Mucosa of descending colon (tissue), 3 donors: ENCODE measurements at regions not wholly inside any gene's neighbourhood (a gene's known extent, or its start where the extent isn't known, plus 50 kb on each side); places are given as distances from the start of the nearest gene placed in this dataset.

Source experiments
- ATAC-seq: fragments of 200-7000 bp; cut with Tn5 transposase; one replicate; pipeline ENCODE4 v1.9.1; 2020; ENCODE audit warnings: mild to moderate bottlenecking, moderate library complexity
- DNase-seq, 3 donors: peaks; one replicate each; pipeline ENCODE4 v3.0.0-alpha.2; 2020
- H3K36me3 ChIP-seq: fragments of 200-600 bp; one replicate; pipeline ENCODE4 v1.8.0; 2021; ENCODE audit warnings: low read depth, mild to moderate bottlenecking
- H3K4me1 ChIP-seq: fragments of 200-600 bp; one replicate; pipeline ENCODE4 v1.8.0; 2021; ENCODE audit warnings: low read depth, mild to moderate bottlenecking
- H3K4me3 ChIP-seq: fragments of 200-600 bp; one replicate; pipeline ENCODE4 v1.8.0; 2021; ENCODE audit warnings: mild to moderate bottlenecking
- H3K9me3 ChIP-seq: fragments of 200-600 bp; one replicate; pipeline ENCODE4 v1.8.0; 2021; ENCODE audit warnings: mild to moderate bottlenecking
- CTCF ChIP-seq: fragments of 200-600 bp; IDR thresholded peaks from one replicate; pipeline ENCODE4 v1.8.0; 2022; ENCODE audit warnings: antibody characterized with exemption, mild to moderate bottlenecking
- intact Hi-C, 2 donors: fragments of 100-400 bp; cut with DNase I in 1 of 2; cut with micrococcal nuclease in 1 of 2; formaldehyde crosslinking; loops; one replicate each; pipeline versions ENCODE4 v1.11.0 to v1.11.1; 2022; cut with DNase I, micrococcal nuclease
- donor health status: DM: no; HTN: no; CAD: no; lungs with moderate emphysema.
- donor health status: DM: no; HTN: no; CAD: no.
- donor health status: DM: no; HTN: yes; CAD: no.

GRCh38 chr3:79979990-79980389 is 212.2 kb upstream of the ROBO1 start:
- ATAC-seq, result no peak
- no peaks in the 10 kb centered on the region for H3K4me1 ChIP-seq
- no peak for TF ChIP-seq CTCF
- no peak overlapping the region for H3K4me3 ChIP-seq
- no peak for DNase-seq
- intact Hi-C loops, result no loop called here
- H3K36me3 ChIP-seq, result no peaks in the 10 kb centered on the region
- H3K9me3 ChIP-seq, result peaks cover 2% of the 10 kb centered on the region

GRCh38 chr3:79976466-79976865 is 208.7 kb upstream of the ROBO1 start:
- DNase-seq (no peak), ATAC-seq (no peak)
- H3K4me3 ChIP-seq, result no peak overlapping the region
- intact Hi-C loops, result no loop called here
- peaks cover 2% of the 10 kb centered on the region for H3K9me3 ChIP-seq
- H3K4me1 ChIP-seq, result no peaks in the 10 kb centered on the region
- TF ChIP-seq CTCF, result no peak
- H3K36me3 ChIP-seq, result no peaks in the 10 kb centered on the region

- H3K36me3 ChIP-seq, result no peaks in the 10 kb centered on the region
- no peaks in the 10 kb centered on the region for H3K4me1 ChIP-seq
- H3K9me3 ChIP-seq, result no peaks in the 10 kb centered on the region
- TF ChIP-seq CTCF, result no peak
- H3K4me3 ChIP-seq, result no peak overlapping the region
- intact Hi-C loops, result no loop called here
- no peak for ATAC-seq
- DNase-seq, result no peak
These were observed 206.3 kb upstream of the ROBO1 start for GRCh38 chr3:79973917-79974595.

- H3K36me3 ChIP-seq, result no peaks in the 10 kb centered on the region
- no peak overlapping the region for H3K4me3 ChIP-seq
- intact Hi-C loops, result no loop called here
- H3K4me1 ChIP-seq, result no peaks in the 10 kb centered on the region
- no peak for TF ChIP-seq CTCF
- ATAC-seq, result no peak
- no peak for DNase-seq
- no peaks in the 10 kb centered on the region for H3K9me3 ChIP-seq
These were observed 205.7 kb upstream of the ROBO1 start for GRCh38 chr3:79973482-79973881.

GRCh38 chr3:79968418-79968817 is 200.6 kb upstream of the ROBO1 start:
- TF ChIP-seq CTCF, result no peak
- Histone ChIP-seq H3K4me3 (no peak overlapping the region), H3K36me3 (no peaks in the 10 kb centered on the region), H3K4me1 (no peaks in the 10 kb centered on the region), H3K9me3 (peaks cover 5% of the 10 kb centered on the region)
- no peak for ATAC-seq
- no peak for DNase-seq
- intact Hi-C loops, result no loop called here

GRCh38 chr3:79960594-79960993 is 192.8 kb upstream of the ROBO1 start:
- no peak for ATAC-seq

More at GRCh38 chr3:79960594-79960993, 192.8 kb upstream of the ROBO1 start:
- peaks cover 10% of the 10 kb centered on the region for H3K9me3 ChIP-seq
- TF ChIP-seq CTCF, result no peak
- no peaks in the 10 kb centered on the region for H3K4me1 ChIP-seq
- intact Hi-C loops, result no loop called here
- H3K36me3 ChIP-seq, result no peaks in the 10 kb centered on the region
- no peak for DNase-seq
- no peak overlapping the region for H3K4me3 ChIP-seq
